ENCODE measurements at regions not wholly inside any gene's neighbourhood (a gene's known extent, or its start where the extent isn't known, plus 50 kb on each side); places are given as distances from the start of the nearest gene placed in this dataset.

- DNase-seq = no peak
Measured at GRCh38 chr9:91042541-91042940, 240.9 kb downstream of the SYK start.

- DNase-seq = no peak
Measured at GRCh38 chr9:91043056-91043810, 241.6 kb downstream of the SYK start.

- no peak for DNase-seq
Measured at GRCh38 chr9:91043811-91044175, 242.2 kb downstream of the SYK start.

- DNase-seq = no peak
Measured at GRCh38 chr9:91044354-91044753, 242.7 kb downstream of the SYK start.

GRCh38 chr9:91045041-91045440, 243.4 kb downstream of the SYK start:
- DNase-seq = no peak

- DNase-seq = no peak
Measured at GRCh38 chr9:91047529-91047928, 245.9 kb downstream of the SYK start.

- no peak for DNase-seq
Measured at GRCh38 chr9:91047993-91048607, 246.5 kb downstream of the SYK start.

- DNase-seq = no peak
Measured at GRCh38 chr9:91048749-91049148, 247.1 kb downstream of the SYK start.

GRCh38 chr9:91053824-91054223, 252.2 kb downstream of the SYK start:
- no peak for DNase-seq

- DNase-seq = no peak
Measured at GRCh38 chr9:91055845-91056244, 254.2 kb downstream of the SYK start.

GRCh38 chr9:91056486-91056885, 254.9 kb downstream of the SYK start:
- DNase-seq = peak; percentile 33

- no peak for DNase-seq
Measured at GRCh38 chr9:91056917-91057316, 255.3 kb downstream of the SYK start.

- no peak for DNase-seq
Measured at GRCh38 chr9:91059713-91060112, 258.1 kb downstream of the SYK start.

- peak; percentile 93 for DNase-seq
Measured at GRCh38 chr9:91060520-91061343, 259.1 kb downstream of the SYK start.

- peak; percentile 47 for DNase-seq
Measured at GRCh38 chr9:91061506-91061905, 259.9 kb downstream of the SYK start.

- DNase-seq = no peak
Measured at GRCh38 chr9:91062281-91062680, 260.7 kb downstream of the SYK start.

- no peak for DNase-seq
Measured at GRCh38 chr9:91063471-91063870, 261.9 kb downstream of the SYK start.

- no peak for DNase-seq
Measured at GRCh38 chr9:91065231-91066041, 263.8 kb downstream of the SYK start.

GRCh38 chr9:91066042-91066415, 264.4 kb downstream of the SYK start:
- no peak for DNase-seq

- no peak for DNase-seq
Measured at GRCh38 chr9:91066856-91067255, 265.2 kb downstream of the SYK start.

- no peak for DNase-seq
Measured at GRCh38 chr9:91067306-91067860, 265.8 kb downstream of the SYK start.

- DNase-seq = no peak
Measured at GRCh38 chr9:91071184-91071990, 269.8 kb downstream of the SYK start.
